IMR-90 (cell line): ENCODE measurements at regions not wholly inside any gene's neighbourhood (a gene's known extent, or its start where the extent isn't known, plus 50 kb on each side); places are given as distances from the start of the nearest gene placed in this dataset.

Experiments
- ATAC-seq: fragments of 200-7000 bp; cut with Tn5 transposase; 2 replicates; pipeline ENCODE4 v1.9.1; 2020; ENCODE audit warnings: low read depth, mild to moderate bottlenecking, moderate library complexity
- BruUV-seq: library from RNA; stranded (reverse); fragments of 400-500 nt; replicated peaks from 2 replicates; lab custom pipeline; 2021; lab: Mats Ljungman, UMichigan
- CTCF ChIA-PET: fragments of 300-600 bp; formaldehyde crosslinking; extraction: SDS; loops from one replicate; lab custom pipeline; 2021; ENCODE audit warnings: antibody characterized with exemption; lab: Yijun Ruan, JAX
- POLR2A ChIA-PET: fragments of 300-600 bp; sonication (Branson Sonifier 250); formaldehyde crosslinking; loops from one replicate; lab custom pipeline; 2022; ENCODE audit warnings: antibody characterized with exemption; ENCODE audit not compliant: unreplicated experiment; lab: Charles Lee
- DNase-seq: peaks from one replicate; pipeline ENCODE4 v3.0.0; 2013
- H2AFZ ChIP-seq: replicated peaks from 2 replicates; pipeline ENCODE3; 2013; ENCODE audit warnings: low read length, mild to moderate bottlenecking; ENCODE audit not compliant: poor library complexity
- H2AK5ac ChIP-seq: 2 replicates; pipeline ENCODE4 v1.6.1; 2013; ENCODE audit warnings: low read depth, low read length, inconsistent platforms
- H2AK9ac ChIP-seq: replicated peaks from 2 replicates; pipeline ENCODE3; 2013; ENCODE audit warnings: mild to moderate bottlenecking, low read depth, low read length, moderate library complexity; ENCODE audit not compliant: poor library complexity
- H2BK120ac ChIP-seq: 2 replicates; pipeline ENCODE4 v1.6.1; 2013; ENCODE audit warnings: low read depth, low read length, inconsistent platforms
- H2BK15ac ChIP-seq: 3 replicates; pipeline ENCODE4 v1.6.1; 2013; ENCODE audit warnings: low read depth, low read length, inconsistent platforms
- H2BK20ac ChIP-seq: 2 replicates; pipeline ENCODE4 v1.6.1; 2013; ENCODE audit warnings: low read depth, mild to moderate bottlenecking, inconsistent platforms, low read length, moderate library complexity
- H2BK5ac ChIP-seq: 2 replicates; pipeline ENCODE4 v1.6.1; 2013; ENCODE audit warnings: mild to moderate bottlenecking, low read depth, low read length, inconsistent platforms; ENCODE audit not compliant: poor library complexity, severe bottlenecking
- H3K14ac ChIP-seq: replicated peaks from 2 replicates; pipeline ENCODE4 v1.6.1; 2013; ENCODE audit warnings: low read depth, low read length, inconsistent platforms
- H3K18ac ChIP-seq: 2 replicates; pipeline ENCODE4 v1.6.1; 2013; ENCODE audit warnings: low read depth, low read length, control low read depth
- H3K23ac ChIP-seq: 2 replicates; pipeline ENCODE4 v1.6.1; 2013; ENCODE audit warnings: low read depth, low read length, inconsistent platforms
- H3K27ac ChIP-seq: 2 replicates; pipeline ENCODE4 v1.5.1; 2013; ENCODE audit warnings: mild to moderate bottlenecking, control low read depth, low read length; ENCODE audit not compliant: insufficient read depth
- H3K27me3 ChIP-seq: 2 replicates; pipeline ENCODE4 v1.6.1; 2013; ENCODE audit warnings: low read length; ENCODE audit not compliant: control insufficient read depth, insufficient read depth
- H3K36me3 ChIP-seq: 2 replicates; pipeline ENCODE4 v1.6.1; 2013; ENCODE audit warnings: low read length, mixed read lengths; ENCODE audit not compliant: control insufficient read depth, insufficient read depth
- H3K4ac ChIP-seq: 2 replicates; pipeline ENCODE4 v1.6.1; 2013; ENCODE audit warnings: low read depth, low read length, inconsistent platforms
- H3K4me1 ChIP-seq: 2 replicates; pipeline ENCODE4 v1.6.1; 2013; ENCODE audit warnings: low read length, mixed read lengths; ENCODE audit not compliant: control insufficient read depth, insufficient read depth
- H3K4me2 ChIP-seq: 2 replicates; pipeline ENCODE4 v1.6.1; 2013; ENCODE audit warnings: low read depth, mild to moderate bottlenecking, control low read depth, low read length, moderate library complexity
- H3K4me3 ChIP-seq: 2 replicates; pipeline ENCODE4 v1.5.1; 2013; ENCODE audit warnings: low read depth, mild to moderate bottlenecking, control low read depth, low read length, moderate library complexity; ENCODE audit not compliant: insufficient read depth
- H3K56ac ChIP-seq: 2 replicates; pipeline ENCODE4 v1.6.1; 2013; ENCODE audit warnings: low read length, inconsistent platforms; ENCODE audit not compliant: insufficient read depth; ENCODE audit errors: extremely low read depth
- H3K79me1 ChIP-seq, 2 experiments: 2 replicates each; pipeline ENCODE4 v1.6.1; 2013; ENCODE audit warnings: low read length in 2 of 2, inconsistent platforms in 1 of 2, low read depth in 1 of 2
- H3K9ac ChIP-seq: 2 replicates; pipeline ENCODE4 v1.6.1; 2013; ENCODE audit warnings: low read depth, low read length, control low read depth
- H3K9me1 ChIP-seq: 2 replicates; pipeline ENCODE4 v1.6.1; 2013; ENCODE audit warnings: low read length, inconsistent platforms; ENCODE audit not compliant: insufficient read depth
- H3K9me3 ChIP-seq: 2 replicates; pipeline ENCODE4 v1.6.1; 2013; ENCODE audit warnings: low read length; ENCODE audit not compliant: control insufficient read depth, insufficient read depth
- H4K20me1 ChIP-seq: 2 replicates; pipeline ENCODE4 v1.6.1; 2013; ENCODE audit warnings: low read length, inconsistent platforms; ENCODE audit not compliant: insufficient read depth
- H4K5ac ChIP-seq: 2 replicates; pipeline ENCODE4 v1.6.1; 2013; ENCODE audit warnings: mild to moderate bottlenecking, low read depth, low read length, control low read depth
- H4K8ac ChIP-seq, 2 experiments: 2 replicates each; pipeline ENCODE4 v1.6.1; 2013; ENCODE audit warnings: low read depth in 2 of 2, low read length in 2 of 2, control low read depth in 1 of 2, inconsistent platforms in 1 of 2
- H4K91ac ChIP-seq: 2 replicates; pipeline ENCODE4 v1.6.1; 2013; ENCODE audit warnings: low read depth, low read length, inconsistent platforms; ENCODE audit not compliant: insufficient read depth
- BHLHE40 ChIP-seq: fragments of 150-350 bp; IDR thresholded peaks from 2 replicates; pipeline ENCODE4 v1.6.1; 2016; ENCODE audit warnings: mild to moderate bottlenecking, low read depth, low read length
- CEBPB ChIP-seq: IDR thresholded peaks from 2 replicates; pipeline ENCODE4 v1.6.1; 2012; ENCODE audit warnings: low read depth, low read length, improper control_type of control experiment
- CHD1 ChIP-seq: IDR thresholded peaks from 2 replicates; pipeline ENCODE4 v1.6.1; 2012; ENCODE audit warnings: low read depth, low read length, improper control_type of control experiment
- CTCF ChIP-seq: conservative IDR thresholded peaks from 2 replicates; pipeline ENCODE4 v1.5.1; 2012; ENCODE audit warnings: mild to moderate bottlenecking, low read depth, low read length, improper control_type of control experiment
- ELK1 ChIP-seq: fragments of 150-350 bp; IDR thresholded peaks from 2 replicates; pipeline ENCODE4 v1.6.1; 2016; ENCODE audit warnings: low read depth, mild to moderate bottlenecking, low read length, moderate library complexity, borderline replicate concordance
- FOS ChIP-seq: fragments of 150-350 bp; IDR thresholded peaks from 2 replicates; pipeline ENCODE4 v1.6.1; 2016; ENCODE audit warnings: low read depth, low read length
- MAZ ChIP-seq: IDR thresholded peaks from 2 replicates; pipeline ENCODE4 v1.6.1; 2012; ENCODE audit warnings: low read depth, mild to moderate bottlenecking, low read length, improper control_type of control experiment, moderate library complexity, borderline replicate concordance
- MXI1 ChIP-seq: IDR thresholded peaks from 2 replicates; pipeline ENCODE4 v1.6.1; 2012; ENCODE audit warnings: low read depth, mild to moderate bottlenecking, low read length, moderate library complexity, borderline replicate concordance
- NFE2L2 ChIP-seq: fragments of 150-350 bp; IDR thresholded peaks from 2 replicates; pipeline ENCODE4 v1.6.1; 2016; ENCODE audit warnings: low read depth, mild to moderate bottlenecking, low read length
- POLR2A ChIP-seq: IDR thresholded peaks from 2 replicates; pipeline ENCODE4 v1.6.1; 2012; ENCODE audit warnings: mild to moderate bottlenecking, low read depth, low read length
- RAD21 ChIP-seq: IDR thresholded peaks from 2 replicates; pipeline ENCODE4 v1.6.1; 2012; ENCODE audit warnings: low read length, improper control_type of control experiment
- RFX5 ChIP-seq: IDR thresholded peaks from 2 replicates; pipeline ENCODE4 v1.8.0; 2012; ENCODE audit warnings: low read depth, mild to moderate bottlenecking, low read length, moderate library complexity
- SMC3 ChIP-seq: fragments of 150-350 bp; IDR thresholded peaks from 2 replicates; pipeline ENCODE4 v1.6.1; 2016; ENCODE audit warnings: low read depth, mild to moderate bottlenecking, antibody characterized with exemption, low read length, moderate library complexity
- USF2 ChIP-seq: fragments of 150-350 bp; IDR thresholded peaks from 2 replicates; pipeline ENCODE4 v1.6.1; 2017; ENCODE audit warnings: mild to moderate bottlenecking, antibody characterized with exemption, low read length, low read depth
- WGBS, 2 experiments: methylation state at CpG; one replicate each; pipeline versions ENCODE4 v1.1.5 to v1.1.7; 2013; ENCODE audit warnings: missing lambda C conversion rate in 2 of 2; ENCODE audit not compliant: insufficient read length in 1 of 2; ENCODE audit errors: extremely low coverage in 2 of 2; 5-methylcytosine and 5-hydroxymethylcytosine counted together
- dilution Hi-C: fragments of 300-500 bp; cut with HindIII; formaldehyde crosslinking; loops from one replicate; pipeline ENCODE4 v1.14.3; 2018; ENCODE audit warnings: low sequenced_read_pairs; ENCODE audit not compliant: unreplicated experiment
- in situ Hi-C: fragments of 300-500 bp; cut with MboI; formaldehyde crosslinking; loops from 3 replicates; pipeline ENCODE4 v1.14.3; 2019; ENCODE audit warnings: low sequenced_read_pairs, inconsistent platforms, mixed read lengths
- intact Hi-C: fragments of 100-400 bp; cut with micrococcal nuclease; formaldehyde crosslinking; loops from 2 replicates; pipeline ENCODE4 v1.10.0; 2022

GRCh38 chr16:80403894-80404293 is 136.9 kb upstream of the DYNLRB2 start:
- intact Hi-C loops (no loop called here), dilution Hi-C loops (no loop called here), in situ Hi-C loops (no loop called here)
- Histone ChIP-seq H2AFZ (no peak overlapping the region), H3K27me3 (no peaks in the 10 kb centered on the region), H3K9me1 (no peaks in the 10 kb centered on the region), H4K5ac (no peak overlapping the region), H3K4ac (no peak overlapping the region), H4K20me1 (no peaks in the 10 kb centered on the region), H2BK5ac (no peak overlapping the region), H2BK120ac (no peak overlapping the region), H2AK9ac (no peak overlapping the region), H3K14ac (no peak overlapping the region), H3K9me3 (no peaks in the 10 kb centered on the region), H3K56ac (no peak overlapping the region), H3K36me3 (no peaks in the 10 kb centered on the region), H3K18ac (no peak overlapping the region), H4K8ac (no peak overlapping the region), H4K91ac (no peak overlapping the region), H2BK20ac (no peak overlapping the region), H3K23ac (no peak overlapping the region), H3K4me3 (no peak overlapping the region), H3K79me1 (no peaks in the 10 kb centered on the region), H3K9ac (no peak overlapping the region), H3K27ac (no peak overlapping the region), H3K4me1 (no peaks in the 10 kb centered on the region), H2BK15ac (no peak overlapping the region), H2AK5ac (no peak overlapping the region), H3K4me2 (no peak overlapping the region)
- POLR2A ChIA-PET, result no interaction called here
- TF ChIP-seq CEBPB (no peak), CTCF (no peak), USF2 (no peak), MXI1 (no peak), POLR2A (no peak), CHD1 (no peak), RFX5 (no peak), ELK1 (no peak), NFE2L2 (no peak), RAD21 (no peak), MAZ (no peak), BHLHE40 (no peak), FOS (no peak), SMC3 (no peak)
- no peak for DNase-seq
- CTCF ChIA-PET, result no interaction called here
- no TSS peak for BruUV-seq
- no CpG with 5 or more reads among the region's 3 CpGs for WGBS, 2 experiments
- ATAC-seq, result no peak
